ENCODE measurements at regions not wholly inside any gene's neighbourhood (a gene's known extent, or its start where the extent isn't known, plus 50 kb on each side); places are given as distances from the start of the nearest gene placed in this dataset.

DNA sequence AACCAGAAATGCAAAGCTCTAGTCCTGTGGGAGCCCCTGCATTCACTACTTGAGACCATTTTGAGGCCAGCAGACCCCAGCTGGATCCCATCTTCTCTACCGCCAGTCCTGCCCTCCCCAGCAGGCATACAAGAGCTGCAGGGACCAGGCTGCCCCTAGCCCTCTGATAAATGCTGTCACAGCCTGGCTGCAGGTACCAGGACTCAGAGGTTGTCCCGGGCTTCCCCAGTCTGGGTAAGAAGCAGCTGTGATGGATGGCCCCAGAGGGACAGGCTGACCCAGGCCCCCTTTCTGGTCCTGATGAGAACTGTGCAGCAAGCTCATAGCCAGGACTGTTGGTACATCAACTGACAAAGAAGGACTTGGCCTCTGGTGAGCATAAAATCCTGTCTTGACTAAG, 132.9 kb upstream of the APCDD1 start:
- H3K36me3 Mint-ChIP-seq = no peaks in the 10 kb centered on the region
- H3K4me3 Mint-ChIP-seq = no peak overlapping the region
- H3K4me1 Mint-ChIP-seq = peaks cover 7% of the 10 kb centered on the region
- TF ChIP-seq, protein P1, sequence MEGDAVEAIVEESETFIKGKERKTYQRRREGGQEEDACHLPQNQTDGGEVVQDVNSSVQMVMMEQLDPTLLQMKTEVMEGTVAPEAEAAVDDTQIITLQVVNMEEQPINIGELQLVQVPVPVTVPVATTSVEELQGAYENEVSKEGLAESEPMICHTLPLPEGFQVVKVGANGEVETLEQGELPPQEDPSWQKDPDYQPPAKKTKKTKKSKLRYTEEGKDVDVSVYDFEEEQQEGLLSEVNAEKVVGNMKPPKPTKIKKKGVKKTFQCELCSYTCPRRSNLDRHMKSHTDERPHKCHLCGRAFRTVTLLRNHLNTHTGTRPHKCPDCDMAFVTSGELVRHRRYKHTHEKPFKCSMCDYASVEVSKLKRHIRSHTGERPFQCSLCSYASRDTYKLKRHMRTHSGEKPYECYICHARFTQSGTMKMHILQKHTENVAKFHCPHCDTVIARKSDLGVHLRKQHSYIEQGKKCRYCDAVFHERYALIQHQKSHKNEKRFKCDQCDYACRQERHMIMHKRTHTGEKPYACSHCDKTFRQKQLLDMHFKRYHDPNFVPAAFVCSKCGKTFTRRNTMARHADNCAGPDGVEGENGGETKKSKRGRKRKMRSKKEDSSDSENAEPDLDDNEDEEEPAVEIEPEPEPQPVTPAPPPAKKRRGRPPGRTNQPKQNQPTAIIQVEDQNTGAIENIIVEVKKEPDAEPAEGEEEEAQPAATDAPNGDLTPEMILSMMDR (IDR thresholded peaks at IDR 0.05; ENCODE audit: unreplicated experiment) = no peak
- H3K9me3 Mint-ChIP-seq = no peaks in the 10 kb centered on the region
- DNase-seq (ENCODE audit: low spot score in 2 of 2, unreplicated experiment in 2 of 2) = no peak
- H3K27ac Mint-ChIP-seq = no peak overlapping the region
- no peaks in the 10 kb centered on the region for H3K27me3 Mint-ChIP-seq (ENCODE audit: low read depth)

DNA sequence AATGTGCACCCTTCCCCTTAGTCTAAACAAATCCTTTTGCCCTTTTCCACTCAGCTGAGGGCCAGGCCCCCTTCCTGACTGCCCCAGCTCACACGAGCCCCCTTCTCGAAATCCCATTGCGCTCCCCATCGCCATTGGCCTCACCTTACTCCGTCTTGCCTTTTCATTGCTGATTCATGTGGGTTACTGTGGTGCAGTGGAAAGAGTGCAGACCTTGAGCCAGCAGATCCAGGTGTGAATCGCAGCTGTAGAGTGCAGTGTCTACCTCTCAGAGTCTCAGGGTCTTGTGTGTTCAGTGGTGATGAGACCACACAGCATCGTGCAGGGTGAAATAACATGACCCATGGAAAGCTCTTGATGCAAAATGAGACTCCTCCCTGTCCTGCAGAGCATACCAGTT, 132.4 kb upstream of the APCDD1 start:
- Mint-ChIP-seq H3K36me3 (no peaks in the 10 kb centered on the region), H3K9me3 (no peaks in the 10 kb centered on the region), H3K27me3 (ENCODE audit: low read depth) (no peaks in the 10 kb centered on the region), H3K4me1 (peaks cover 7% of the 10 kb centered on the region), H3K27ac (no peak overlapping the region), H3K4me3 (no peak overlapping the region)
- TF ChIP-seq, protein P1 (IDR thresholded peaks at IDR 0.05; ENCODE audit: unreplicated experiment) = no peak
- no peak for DNase-seq (ENCODE audit: low spot score in 2 of 2, unreplicated experiment in 2 of 2)

DNA sequence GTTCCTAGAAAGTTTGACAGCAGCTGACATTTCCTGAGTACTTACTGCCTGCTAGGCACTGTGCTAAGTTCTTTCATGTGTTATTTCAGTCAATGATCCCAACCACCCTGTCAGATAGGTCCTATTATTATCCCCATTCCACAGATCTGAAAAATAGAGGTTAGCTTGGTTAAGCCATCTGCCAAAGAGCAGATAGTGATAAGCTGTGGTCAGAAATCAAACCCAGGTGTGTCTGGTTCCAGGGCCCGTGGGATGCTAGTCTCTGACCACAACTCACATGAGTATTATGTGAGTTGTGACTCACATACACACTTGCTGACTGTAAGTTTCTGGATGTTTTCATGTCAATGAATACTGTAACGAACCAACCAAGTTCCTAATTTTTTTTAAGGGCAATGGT, 132.0 kb upstream of the APCDD1 start:
- Mint-ChIP-seq H3K36me3 (no peaks in the 10 kb centered on the region), H3K27me3 (ENCODE audit: low read depth) (no peaks in the 10 kb centered on the region), H3K4me1 (peaks cover 7% of the 10 kb centered on the region), H3K27ac (no peak overlapping the region), H3K9me3 (no peaks in the 10 kb centered on the region), H3K4me3 (no peak overlapping the region)
- DNase-seq (ENCODE audit: low spot score in 2 of 2, unreplicated experiment in 2 of 2) = no peak
- TF ChIP-seq, protein P1 (IDR thresholded peaks at IDR 0.05; ENCODE audit: unreplicated experiment) = no peak

DNA sequence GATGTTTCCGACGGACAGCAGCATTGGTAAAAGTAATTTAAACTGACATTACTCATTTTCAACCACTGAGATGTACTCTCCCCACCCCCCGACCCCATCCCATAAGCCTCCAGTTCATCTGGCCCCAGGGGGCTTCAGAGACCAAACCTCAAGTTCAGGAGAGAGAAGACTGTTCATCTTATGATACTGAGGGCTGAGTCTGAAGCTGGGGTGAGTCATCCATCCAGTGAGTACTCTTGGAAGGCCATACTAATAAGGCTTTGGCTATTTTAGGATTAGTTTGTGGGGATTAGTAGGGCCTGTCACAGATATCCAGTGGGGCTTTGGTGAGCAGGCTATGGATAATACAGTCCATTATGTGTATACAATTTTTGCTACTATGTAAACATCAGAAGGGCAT, 125.3 kb upstream of the APCDD1 start:
- H3K27me3 Mint-ChIP-seq (ENCODE audit: low read depth) = no peaks in the 10 kb centered on the region
- no peak overlapping the region for H3K27ac Mint-ChIP-seq
- peaks cover 6% of the 10 kb centered on the region for H3K4me1 Mint-ChIP-seq
- no peaks in the 10 kb centered on the region for H3K36me3 Mint-ChIP-seq
- no peak for DNase-seq (ENCODE audit: low spot score in 2 of 2, unreplicated experiment in 2 of 2)
- TF ChIP-seq, protein P1 (IDR thresholded peaks at IDR 0.05; ENCODE audit: unreplicated experiment) = no peak
- H3K9me3 Mint-ChIP-seq = no peaks in the 10 kb centered on the region
- H3K4me3 Mint-ChIP-seq = no peak overlapping the region

DNA sequence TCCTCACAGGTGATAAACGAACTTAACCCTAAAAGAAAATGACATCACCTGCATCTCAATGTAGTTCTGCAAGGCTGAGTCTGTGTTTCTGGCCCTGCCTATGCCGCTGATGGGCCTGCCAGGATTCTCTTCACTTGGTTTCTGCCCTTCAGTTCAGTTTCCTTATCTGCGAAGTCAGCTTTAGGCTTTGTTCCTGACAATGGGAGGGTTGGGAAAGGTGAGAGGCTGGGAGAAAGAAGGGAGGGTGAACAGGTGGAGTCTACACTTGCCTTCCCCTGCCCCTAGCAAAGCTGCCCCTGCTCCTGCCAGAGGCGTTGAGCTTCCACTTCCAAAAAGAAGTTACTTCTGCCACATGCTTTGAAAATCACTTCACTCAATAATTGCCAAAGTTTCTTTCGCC, 124.0 kb upstream of the APCDD1 start:
- no peaks in the 10 kb centered on the region for H3K9me3 Mint-ChIP-seq
- peaks cover 13% of the 10 kb centered on the region for H3K4me1 Mint-ChIP-seq
- no peaks in the 10 kb centered on the region for H3K27me3 Mint-ChIP-seq (ENCODE audit: low read depth)
- no peak overlapping the region for H3K27ac Mint-ChIP-seq
- no peak for DNase-seq (ENCODE audit: low spot score in 2 of 2, unreplicated experiment in 2 of 2)
- TF ChIP-seq, protein P1 (IDR thresholded peaks at IDR 0.05; ENCODE audit: unreplicated experiment) = no peak
- H3K36me3 Mint-ChIP-seq = no peaks in the 10 kb centered on the region
- no peak overlapping the region for H3K4me3 Mint-ChIP-seq

DNA sequence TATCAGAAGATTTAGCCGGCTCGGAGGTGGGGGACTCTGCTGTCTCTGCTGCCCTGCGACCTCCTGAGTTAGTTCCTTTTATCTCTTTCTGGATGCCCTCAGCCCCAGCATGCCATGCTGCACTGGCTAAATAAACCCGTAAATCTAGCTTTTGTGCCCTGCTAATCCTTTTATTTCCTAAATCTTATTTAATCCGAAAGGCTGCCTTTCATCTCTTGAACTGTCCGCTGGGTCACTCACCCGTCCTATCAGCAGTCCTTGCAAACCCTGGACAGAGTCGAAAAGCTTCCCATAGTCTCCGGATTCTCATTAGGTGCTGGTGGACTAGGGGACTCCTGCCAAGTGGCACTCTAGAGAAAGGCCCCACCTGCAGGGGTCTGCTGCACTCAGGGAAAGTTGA, 122.0 kb upstream of the APCDD1 start:
- Mint-ChIP-seq H3K27ac (no peak overlapping the region), H3K4me1 (peaks cover 13% of the 10 kb centered on the region), H3K4me3 (no peak overlapping the region), H3K36me3 (no peaks in the 10 kb centered on the region), H3K27me3 (ENCODE audit: low read depth) (no peaks in the 10 kb centered on the region), H3K9me3 (no peaks in the 10 kb centered on the region)
- no peak for DNase-seq (ENCODE audit: low spot score in 2 of 2, unreplicated experiment in 2 of 2)
- TF ChIP-seq, protein P1 (IDR thresholded peaks at IDR 0.05; ENCODE audit: unreplicated experiment) = no peak
